Parathyroid adenoma (tissue), 2 donors: ENCODE measurements at regions not wholly inside any gene's neighbourhood (a gene's known extent, or its start where the extent isn't known, plus 50 kb on each side); places are given as distances from the start of the nearest gene placed in this dataset.

ENCODE experiments used
- H2AFZ ChIP-seq: fragments of 300-600 bp; sonication (generic); one replicate; pipeline ENCODE4 v1.7.0; 2017; ENCODE audit warnings: antibody characterized with exemption, mild to moderate bottlenecking
- H3K27ac ChIP-seq: fragments of 300-600 bp; sonication (generic); one replicate; pipeline ENCODE4 v1.7.0; 2017
- H3K27me3 ChIP-seq: fragments of 300-600 bp; sonication (generic); one replicate; pipeline ENCODE4 v1.7.0; 2017; ENCODE audit warnings: low read length; ENCODE audit not compliant: control insufficient read depth, insufficient read depth
- H3K36me3 ChIP-seq: fragments of 300-600 bp; sonication (generic); one replicate; pipeline ENCODE4 v1.7.0; 2017; ENCODE audit warnings: low read length; ENCODE audit not compliant: control insufficient read depth, insufficient read depth
- H3K4me1 ChIP-seq: fragments of 300-600 bp; sonication (generic); one replicate; pipeline ENCODE4 v1.7.0; 2017; ENCODE audit warnings: control low read depth
- H3K4me2 ChIP-seq: fragments of 300-600 bp; sonication (generic); one replicate; pipeline ENCODE4 v1.7.0; 2017; ENCODE audit warnings: low read length
- H3K4me3 ChIP-seq: fragments of 300-600 bp; sonication (generic); one replicate; pipeline ENCODE4 v1.7.0; 2017; ENCODE audit warnings: low read depth, low read length
- H3K79me2 ChIP-seq: fragments of 300-600 bp; sonication (generic); one replicate; pipeline ENCODE4 v1.7.0; 2017; ENCODE audit warnings: control low read depth
- H3K9ac ChIP-seq: fragments of 300-600 bp; sonication (generic); one replicate; pipeline ENCODE4 v1.7.0; 2017; ENCODE audit warnings: mild to moderate bottlenecking
- H3K9me3 ChIP-seq: fragments of 300-600 bp; sonication (generic); one replicate; pipeline ENCODE4 v1.7.0; 2017; ENCODE audit warnings: low read length; ENCODE audit not compliant: control insufficient read depth
- CTCF ChIP-seq: fragments of 300-600 bp; sonication (generic); IDR thresholded peaks from one replicate; pipeline ENCODE4 v1.7.0; 2017; ENCODE audit warnings: antibody characterized with exemption, mild to moderate bottlenecking
- donor health status: primary hyperparathyroidism.

GRCh38 chr9:27787891-27788290 lies 214.6 kb upstream of the C9orf72 start:
- H3K9me3 ChIP-seq: no peaks in the 10 kb centered on the region
- H3K4me2 ChIP-seq: no peak overlapping the region
- no peaks in the 10 kb centered on the region for H3K4me1 ChIP-seq
- H3K27me3 ChIP-seq: no peaks in the 10 kb centered on the region
- no peaks in the 10 kb centered on the region for H3K79me2 ChIP-seq
- H2AFZ ChIP-seq: no peak overlapping the region
- no peak overlapping the region for H3K4me3 ChIP-seq
- H3K27ac ChIP-seq: no peak overlapping the region
- TF ChIP-seq CTCF: no peak
- H3K36me3 ChIP-seq: no peaks in the 10 kb centered on the region
- H3K9ac ChIP-seq: no peak overlapping the region

- Histone ChIP-seq H3K9me3 (no peaks in the 10 kb centered on the region), H2AFZ (no peak overlapping the region), H3K27ac (no peak overlapping the region), H3K9ac (no peak overlapping the region), H3K27me3 (no peaks in the 10 kb centered on the region), H3K4me3 (no peak overlapping the region), H3K79me2 (no peaks in the 10 kb centered on the region), H3K36me3 (no peaks in the 10 kb centered on the region), H3K4me1 (no peaks in the 10 kb centered on the region), H3K4me2 (no peak overlapping the region)
- no peak for TF ChIP-seq CTCF
These were observed 218.0 kb upstream of the C9orf72 start for GRCh38 chr9:27791311-27791710.

GRCh38 chr9:27792971-27793689 lies 219.8 kb upstream of the C9orf72 start:
- Histone ChIP-seq H3K4me2 (no peak overlapping the region), H3K27ac (no peak overlapping the region), H3K9me3 (no peaks in the 10 kb centered on the region), H3K9ac (no peak overlapping the region), H3K36me3 (no peaks in the 10 kb centered on the region), H3K79me2 (no peaks in the 10 kb centered on the region), H3K4me3 (no peak overlapping the region), H3K27me3 (no peaks in the 10 kb centered on the region), H2AFZ (no peak overlapping the region), H3K4me1 (no peaks in the 10 kb centered on the region)
- no peak for TF ChIP-seq CTCF

- Histone ChIP-seq H3K4me1 (no peaks in the 10 kb centered on the region), H3K79me2 (no peaks in the 10 kb centered on the region), H3K27me3 (no peaks in the 10 kb centered on the region), H3K9ac (no peak overlapping the region), H3K4me2 (no peak overlapping the region), H3K9me3 (no peaks in the 10 kb centered on the region), H3K4me3 (no peak overlapping the region), H3K36me3 (no peaks in the 10 kb centered on the region), H3K27ac (no peak overlapping the region), H2AFZ (no peak overlapping the region)
- no peak for TF ChIP-seq CTCF
These were observed 226.0 kb upstream of the C9orf72 start for GRCh38 chr9:27799326-27799725.

GRCh38 chr9:27800159-27800558 lies 226.9 kb upstream of the C9orf72 start:
- Histone ChIP-seq H3K4me2 (no peak overlapping the region), H3K27ac (no peak overlapping the region), H3K9me3 (no peaks in the 10 kb centered on the region), H3K36me3 (no peaks in the 10 kb centered on the region), H3K4me3 (no peak overlapping the region), H3K27me3 (no peaks in the 10 kb centered on the region), H3K4me1 (no peaks in the 10 kb centered on the region), H2AFZ (no peak overlapping the region), H3K79me2 (no peaks in the 10 kb centered on the region), H3K9ac (no peak overlapping the region)
- TF ChIP-seq CTCF: no peak
